ENCODE measurements at regions not wholly inside any gene's neighbourhood (a gene's known extent, or its start where the extent isn't known, plus 50 kb on each side); places are given as distances from the start of the nearest gene placed in this dataset.

DNA sequence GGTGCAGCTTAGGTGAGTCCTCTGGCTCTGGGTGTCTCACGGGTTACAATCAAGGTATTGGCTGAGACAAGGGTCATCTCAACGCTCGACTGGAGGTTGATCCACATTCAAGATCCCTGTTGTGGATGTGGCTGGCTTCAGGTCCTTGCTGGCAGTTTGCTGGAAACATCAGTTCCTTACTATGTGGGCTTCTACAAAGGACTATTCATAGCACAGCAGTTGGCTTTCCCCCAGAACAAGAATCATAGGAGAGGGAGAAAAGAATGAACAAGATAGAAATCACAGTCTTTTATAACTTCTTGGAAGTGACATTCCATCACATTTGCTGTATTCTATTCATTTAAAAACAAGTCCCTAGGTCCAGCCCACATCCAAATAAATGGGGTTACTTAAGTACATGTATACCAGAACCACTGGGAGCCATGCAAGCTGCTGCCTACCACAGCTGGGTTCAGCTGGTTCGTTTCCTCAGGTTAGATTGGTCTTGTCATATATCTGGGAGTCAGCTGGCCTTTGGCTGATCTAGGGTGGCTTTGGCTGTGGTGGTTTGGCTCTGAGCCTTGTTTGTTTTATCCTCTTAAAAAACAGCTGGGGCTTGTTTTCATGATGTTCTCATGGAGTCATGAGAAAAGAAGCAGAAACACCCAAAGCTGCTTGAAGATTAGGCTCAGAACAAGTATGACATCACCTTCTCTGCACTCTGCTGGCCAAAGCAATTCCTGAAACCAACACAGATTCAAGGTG is 433.2 kb upstream of the SPTLC3 start:
- TF ChIP-seq POLR2AphosphoS5 (IDR thresholded peaks at IDR 0.05; ENCODE audit: low read depth) (no peak), REST (IDR thresholded peaks at IDR 0.05; ENCODE audit: insufficient replicate concordance, low read depth) (no peak), GABPA (IDR thresholded peaks at IDR 0.05; ENCODE audit: low read depth) (no peak), SPI1 (IDR thresholded peaks at IDR 0.05; ENCODE audit: borderline replicate concordance, low read depth) (no peak)
- TF ChIP-seq, protein P1, sequence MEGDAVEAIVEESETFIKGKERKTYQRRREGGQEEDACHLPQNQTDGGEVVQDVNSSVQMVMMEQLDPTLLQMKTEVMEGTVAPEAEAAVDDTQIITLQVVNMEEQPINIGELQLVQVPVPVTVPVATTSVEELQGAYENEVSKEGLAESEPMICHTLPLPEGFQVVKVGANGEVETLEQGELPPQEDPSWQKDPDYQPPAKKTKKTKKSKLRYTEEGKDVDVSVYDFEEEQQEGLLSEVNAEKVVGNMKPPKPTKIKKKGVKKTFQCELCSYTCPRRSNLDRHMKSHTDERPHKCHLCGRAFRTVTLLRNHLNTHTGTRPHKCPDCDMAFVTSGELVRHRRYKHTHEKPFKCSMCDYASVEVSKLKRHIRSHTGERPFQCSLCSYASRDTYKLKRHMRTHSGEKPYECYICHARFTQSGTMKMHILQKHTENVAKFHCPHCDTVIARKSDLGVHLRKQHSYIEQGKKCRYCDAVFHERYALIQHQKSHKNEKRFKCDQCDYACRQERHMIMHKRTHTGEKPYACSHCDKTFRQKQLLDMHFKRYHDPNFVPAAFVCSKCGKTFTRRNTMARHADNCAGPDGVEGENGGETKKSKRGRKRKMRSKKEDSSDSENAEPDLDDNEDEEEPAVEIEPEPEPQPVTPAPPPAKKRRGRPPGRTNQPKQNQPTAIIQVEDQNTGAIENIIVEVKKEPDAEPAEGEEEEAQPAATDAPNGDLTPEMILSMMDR (IDR thresholded peaks at IDR 0.05; ENCODE audit: insufficient read depth, low read length) = no peak

Data from HL-60 (cell line).